Keratinocyte (primary cell): ENCODE measurements at regions not wholly inside any gene's neighbourhood (a gene's known extent, or its start where the extent isn't known, plus 50 kb on each side); places are given as distances from the start of the nearest gene placed in this dataset.
"Not testable (repeated sequence)": the region's sequence is repeated elsewhere in the genome, so short reads cannot be mapped to it uniquely, and the experiment has no call there.

ENCODE experiments used
- DNase-seq: peaks from one replicate; pipeline ENCODE4 v3.0.0-alpha.2; 2011; ENCODE audit warnings: low read depth, missing footprints, low spot score
- FAIRE-seq: peaks from 2 replicates; lab custom pipeline; 2011; peaks lifted over from hg19 to GRCh38; lab: Jason Lieb, UNC
- H2AFZ ChIP-seq: 2 replicates; pipeline ENCODE4 v1.6.0; 2012; ENCODE audit warnings: low read length, control low read depth, inconsistent platforms; ENCODE audit not compliant: control insufficient read depth
- H3K27ac ChIP-seq: 2 replicates; pipeline ENCODE4 v1.5.1; 2011; ENCODE audit warnings: low read length; ENCODE audit not compliant: control insufficient read depth, insufficient read depth
- H3K27me3 ChIP-seq: 3 replicates; pipeline ENCODE4 v1.6.0; 2011; ENCODE audit warnings: low read length; ENCODE audit not compliant: control insufficient read depth, insufficient read depth; ENCODE audit errors: extremely low read depth
- H3K36me3 ChIP-seq, 2 experiments: 2 replicates in 1 of 2; 3 replicates in 1 of 2; pipeline ENCODE4 v1.5.1; 2011; ENCODE audit warnings: low read length in 2 of 2, mild to moderate bottlenecking in 1 of 2; ENCODE audit not compliant: control insufficient read depth in 2 of 2, insufficient read depth in 2 of 2; ENCODE audit errors: extremely low read depth in 1 of 2
- H3K4me1 ChIP-seq: 3 replicates; pipeline ENCODE4 v1.5.1; 2011; ENCODE audit warnings: low read length; ENCODE audit not compliant: control insufficient read depth, insufficient read depth; ENCODE audit errors: extremely low read depth
- H3K4me2 ChIP-seq: 3 replicates; pipeline ENCODE4 v1.6.0; 2011; ENCODE audit warnings: low read depth, low read length; ENCODE audit not compliant: control insufficient read depth, insufficient read depth; ENCODE audit errors: extremely low read depth
- H3K4me3 ChIP-seq, 3 experiments: fragments of 200-600 bp in 1 of 3; sonication (generic) in 1 of 3; 2 replicates in 2 of 3; 3 replicates in 1 of 3; pipeline ENCODE4 v1.5.1; 2011 to 2016; ENCODE audit warnings: low read length in 3 of 3, mild to moderate bottlenecking in 3 of 3, control low read depth in 2 of 3, inconsistent platforms in 1 of 3, low read depth in 1 of 3, mixed read lengths in 1 of 3, mixed run types in 1 of 3, moderate library complexity in 1 of 3; ENCODE audit not compliant: control insufficient read depth in 2 of 3, insufficient read depth in 2 of 3; ENCODE audit errors: extremely low read depth in 1 of 3
- H3K79me2 ChIP-seq: 2 replicates; pipeline ENCODE4 v1.6.0; 2012; ENCODE audit warnings: low read length; ENCODE audit not compliant: control insufficient read depth, insufficient read depth
- H3K9ac ChIP-seq: 3 replicates; pipeline ENCODE4 v1.6.0; 2011; ENCODE audit warnings: low read length; ENCODE audit not compliant: control insufficient read depth, insufficient read depth; ENCODE audit errors: extremely low read depth
- H3K9me1 ChIP-seq: 3 replicates; pipeline ENCODE4 v1.6.0; 2011; ENCODE audit warnings: low read length; ENCODE audit not compliant: control insufficient read depth, insufficient read depth; ENCODE audit errors: extremely low read depth
- H3K9me3 ChIP-seq: 2 replicates; pipeline ENCODE4 v1.5.1; 2012; ENCODE audit warnings: low read depth, low read length; ENCODE audit not compliant: control insufficient read depth
- H4K20me1 ChIP-seq: 3 replicates; pipeline ENCODE4 v1.6.0; 2011; ENCODE audit warnings: low read length; ENCODE audit not compliant: control insufficient read depth, insufficient read depth; ENCODE audit errors: extremely low read depth
- EZH2 ChIP-seq: IDR thresholded peaks from one replicate; pipeline ENCODE4 v1.6.1; 2012; ENCODE audit warnings: inconsistent platforms, mild to moderate bottlenecking, low read length, moderate library complexity
- dilution Hi-C: fragments of 300-500 bp; cut with MboI; formaldehyde crosslinking; loops from one replicate; pipeline ENCODE4 v1.7.0; 2020; ENCODE audit warnings: low sequenced_read_pairs; ENCODE audit not compliant: extremely low pct_ligation_motif_present
- TF ChIP-seq, protein P1 (sequence below), 3 experiments: IDR thresholded peaks in 1 of 3; conservative IDR thresholded peaks in 1 of 3; optimal IDR thresholded peaks in 1 of 3; 2 replicates in 2 of 3; 3 replicates in 1 of 3; pipeline versions ENCODE3 to v1.5.1; 2011; ENCODE audit warnings: low read length in 3 of 3, mild to moderate bottlenecking in 3 of 3, moderate library complexity in 2 of 3, control low read depth in 1 of 3, inconsistent platforms in 1 of 3; ENCODE audit not compliant: insufficient read depth in 2 of 3; ENCODE audit errors: extremely low read depth in 1 of 3

DNA sequence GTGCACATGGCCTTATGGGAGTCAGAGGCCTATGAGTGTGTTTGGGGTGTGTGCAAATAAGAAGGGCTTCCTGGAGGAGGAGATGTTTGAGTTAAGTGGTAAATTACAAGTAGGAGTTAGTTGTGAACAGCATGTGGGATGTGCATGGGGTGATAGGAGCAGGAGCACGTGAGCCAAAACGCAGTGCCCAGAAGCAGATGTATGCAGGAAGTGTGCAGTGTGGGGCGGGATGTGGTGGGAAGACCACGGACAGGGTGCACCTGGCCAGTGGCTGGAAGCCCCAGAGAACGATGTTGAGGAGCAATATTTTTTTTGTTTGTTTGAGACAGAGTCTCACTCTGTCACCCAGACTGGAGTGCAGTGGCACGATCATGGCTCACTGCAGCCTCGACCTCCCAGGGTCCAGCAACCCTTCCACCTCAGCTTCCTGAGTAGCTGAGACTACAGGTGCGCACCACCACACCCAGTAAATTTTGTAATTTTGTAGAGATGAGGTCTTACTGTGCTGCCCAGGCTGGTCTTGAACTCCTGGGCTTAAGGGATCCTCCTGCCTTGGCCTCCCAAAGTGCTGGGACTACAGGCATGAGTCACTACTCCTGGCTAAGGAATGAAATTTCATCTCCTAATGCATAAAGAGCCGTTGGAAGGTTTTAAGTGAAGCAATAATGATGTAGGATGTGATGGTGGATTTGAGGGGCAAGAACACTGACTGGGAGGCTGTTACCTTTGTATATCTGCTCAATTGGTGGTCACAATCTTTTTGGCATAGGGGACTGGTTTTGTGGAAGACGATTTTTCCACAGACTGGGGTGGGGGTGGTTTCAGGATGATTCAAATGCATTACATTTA is 78.4 kb downstream of the LYZL2 start:
- Histone ChIP-seq H4K20me1 (no peaks in the 10 kb centered on the region), H3K4me2 (no peak overlapping the region), H3K4me3 (no peak overlapping the region), H2AFZ (no peak overlapping the region), H3K9me3 (no peaks in the 10 kb centered on the region), H3K27me3 (no peaks in the 10 kb centered on the region), H3K4me1 (peaks cover 11% of the 10 kb centered on the region), H3K27ac (no peak overlapping the region), H3K79me2 (no peaks in the 10 kb centered on the region), H3K9ac (no peak overlapping the region), H3K36me3 (no peaks in the 10 kb centered on the region), H3K9me1 (no peaks in the 10 kb centered on the region)
- DNase-seq: no peak
- dilution Hi-C loops: no loop called here
- TF ChIP-seq, protein P1, sequence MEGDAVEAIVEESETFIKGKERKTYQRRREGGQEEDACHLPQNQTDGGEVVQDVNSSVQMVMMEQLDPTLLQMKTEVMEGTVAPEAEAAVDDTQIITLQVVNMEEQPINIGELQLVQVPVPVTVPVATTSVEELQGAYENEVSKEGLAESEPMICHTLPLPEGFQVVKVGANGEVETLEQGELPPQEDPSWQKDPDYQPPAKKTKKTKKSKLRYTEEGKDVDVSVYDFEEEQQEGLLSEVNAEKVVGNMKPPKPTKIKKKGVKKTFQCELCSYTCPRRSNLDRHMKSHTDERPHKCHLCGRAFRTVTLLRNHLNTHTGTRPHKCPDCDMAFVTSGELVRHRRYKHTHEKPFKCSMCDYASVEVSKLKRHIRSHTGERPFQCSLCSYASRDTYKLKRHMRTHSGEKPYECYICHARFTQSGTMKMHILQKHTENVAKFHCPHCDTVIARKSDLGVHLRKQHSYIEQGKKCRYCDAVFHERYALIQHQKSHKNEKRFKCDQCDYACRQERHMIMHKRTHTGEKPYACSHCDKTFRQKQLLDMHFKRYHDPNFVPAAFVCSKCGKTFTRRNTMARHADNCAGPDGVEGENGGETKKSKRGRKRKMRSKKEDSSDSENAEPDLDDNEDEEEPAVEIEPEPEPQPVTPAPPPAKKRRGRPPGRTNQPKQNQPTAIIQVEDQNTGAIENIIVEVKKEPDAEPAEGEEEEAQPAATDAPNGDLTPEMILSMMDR (optimal IDR thresholded peaks at IDR 0.05 in 1 of 3, IDR thresholded peaks at IDR 0.05 in 1 of 3, conservative IDR thresholded peaks at IDR 0.05 in 1 of 3; ENCODE audit: extremely low read depth in 1 of 3, insufficient read depth in 2 of 3, low read length in 3 of 3): no peak
- TF ChIP-seq EZH2: no peak
- no peak for FAIRE-seq

DNA sequence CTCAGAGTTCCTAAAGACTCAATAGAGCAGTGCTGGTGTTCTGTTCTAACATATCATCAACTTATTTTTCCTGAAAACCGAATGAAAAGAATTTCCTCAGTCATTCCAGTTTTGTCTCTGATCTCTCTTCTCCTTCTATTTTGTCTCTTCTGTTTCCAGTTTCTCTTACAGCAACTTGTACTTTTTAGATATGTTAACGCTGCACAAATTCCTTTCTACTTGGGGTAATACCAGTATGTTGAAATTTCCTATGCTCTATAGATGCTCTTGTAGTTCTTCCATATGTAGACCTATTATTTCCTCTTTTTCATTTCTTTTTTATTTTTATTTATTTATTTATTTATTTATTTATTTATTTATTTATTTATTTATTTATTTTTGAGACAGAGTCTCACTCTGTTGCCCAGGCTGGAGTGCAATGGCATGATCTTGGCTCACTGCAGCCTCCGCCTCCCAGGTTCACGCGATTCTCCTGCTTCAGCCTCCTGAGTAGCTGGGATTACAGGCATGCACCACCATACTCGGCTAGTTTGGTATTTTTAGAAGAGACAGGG is 80.3 kb downstream of the LYZL2 start:
- dilution Hi-C loops, H4K20me1 ChIP-seq, H3K79me2 ChIP-seq, H3K27me3 ChIP-seq, FAIRE-seq, H3K9ac ChIP-seq, H3K27ac ChIP-seq, H3K9me3 ChIP-seq, H3K4me2 ChIP-seq, DNase-seq, H3K4me1 ChIP-seq, H3K36me3 ChIP-seq, H3K4me3 ChIP-seq, H2AFZ ChIP-seq, H3K9me1 ChIP-seq: not testable (repeated sequence)
